IMR-90 (cell line): ENCODE measurements at regions not wholly inside any gene's neighbourhood (a gene's known extent, or its start where the extent isn't known, plus 50 kb on each side); places are given as distances from the start of the nearest gene placed in this dataset.

ENCODE experiments used
- ATAC-seq: fragments of 200-7000 bp; cut with Tn5 transposase; 2 replicates; pipeline ENCODE4 v1.9.1; 2020; ENCODE audit warnings: low read depth, mild to moderate bottlenecking, moderate library complexity
- BruUV-seq: library from RNA; stranded (reverse); fragments of 400-500 nt; replicated peaks from 2 replicates; lab custom pipeline; 2021; lab: Mats Ljungman, UMichigan
- CTCF ChIA-PET: fragments of 300-600 bp; formaldehyde crosslinking; extraction: SDS; loops from one replicate; lab custom pipeline; 2021; ENCODE audit warnings: antibody characterized with exemption; lab: Yijun Ruan, JAX
- POLR2A ChIA-PET: fragments of 300-600 bp; sonication (Branson Sonifier 250); formaldehyde crosslinking; loops from one replicate; lab custom pipeline; 2022; ENCODE audit warnings: antibody characterized with exemption; ENCODE audit not compliant: unreplicated experiment; lab: Charles Lee
- DNase-seq: peaks from one replicate; pipeline ENCODE4 v3.0.0; 2013
- H2AFZ ChIP-seq: replicated peaks from 2 replicates; pipeline ENCODE3; 2013; ENCODE audit warnings: low read length, mild to moderate bottlenecking; ENCODE audit not compliant: poor library complexity
- H2AK5ac ChIP-seq: 2 replicates; pipeline ENCODE4 v1.6.1; 2013; ENCODE audit warnings: low read depth, low read length, inconsistent platforms
- H2AK9ac ChIP-seq: replicated peaks from 2 replicates; pipeline ENCODE3; 2013; ENCODE audit warnings: mild to moderate bottlenecking, low read depth, low read length, moderate library complexity; ENCODE audit not compliant: poor library complexity
- H2BK120ac ChIP-seq: 2 replicates; pipeline ENCODE4 v1.6.1; 2013; ENCODE audit warnings: low read depth, low read length, inconsistent platforms
- H2BK15ac ChIP-seq: 3 replicates; pipeline ENCODE4 v1.6.1; 2013; ENCODE audit warnings: low read depth, low read length, inconsistent platforms
- H2BK20ac ChIP-seq: 2 replicates; pipeline ENCODE4 v1.6.1; 2013; ENCODE audit warnings: low read depth, mild to moderate bottlenecking, inconsistent platforms, low read length, moderate library complexity
- H2BK5ac ChIP-seq: 2 replicates; pipeline ENCODE4 v1.6.1; 2013; ENCODE audit warnings: mild to moderate bottlenecking, low read depth, low read length, inconsistent platforms; ENCODE audit not compliant: poor library complexity, severe bottlenecking
- H3K14ac ChIP-seq: replicated peaks from 2 replicates; pipeline ENCODE4 v1.6.1; 2013; ENCODE audit warnings: low read depth, low read length, inconsistent platforms
- H3K18ac ChIP-seq: 2 replicates; pipeline ENCODE4 v1.6.1; 2013; ENCODE audit warnings: low read depth, low read length, control low read depth
- H3K23ac ChIP-seq: 2 replicates; pipeline ENCODE4 v1.6.1; 2013; ENCODE audit warnings: low read depth, low read length, inconsistent platforms
- H3K27ac ChIP-seq: 2 replicates; pipeline ENCODE4 v1.5.1; 2013; ENCODE audit warnings: mild to moderate bottlenecking, control low read depth, low read length; ENCODE audit not compliant: insufficient read depth
- H3K27me3 ChIP-seq: 2 replicates; pipeline ENCODE4 v1.6.1; 2013; ENCODE audit warnings: low read length; ENCODE audit not compliant: control insufficient read depth, insufficient read depth
- H3K36me3 ChIP-seq: 2 replicates; pipeline ENCODE4 v1.6.1; 2013; ENCODE audit warnings: low read length, mixed read lengths; ENCODE audit not compliant: control insufficient read depth, insufficient read depth
- H3K4ac ChIP-seq: 2 replicates; pipeline ENCODE4 v1.6.1; 2013; ENCODE audit warnings: low read depth, low read length, inconsistent platforms
- H3K4me1 ChIP-seq: 2 replicates; pipeline ENCODE4 v1.6.1; 2013; ENCODE audit warnings: low read length, mixed read lengths; ENCODE audit not compliant: control insufficient read depth, insufficient read depth
- H3K4me2 ChIP-seq: 2 replicates; pipeline ENCODE4 v1.6.1; 2013; ENCODE audit warnings: low read depth, mild to moderate bottlenecking, control low read depth, low read length, moderate library complexity
- H3K4me3 ChIP-seq: 2 replicates; pipeline ENCODE4 v1.5.1; 2013; ENCODE audit warnings: low read depth, mild to moderate bottlenecking, control low read depth, low read length, moderate library complexity; ENCODE audit not compliant: insufficient read depth
- H3K56ac ChIP-seq: 2 replicates; pipeline ENCODE4 v1.6.1; 2013; ENCODE audit warnings: low read length, inconsistent platforms; ENCODE audit not compliant: insufficient read depth; ENCODE audit errors: extremely low read depth
- H3K79me1 ChIP-seq, 2 experiments: 2 replicates each; pipeline ENCODE4 v1.6.1; 2013; ENCODE audit warnings: low read length in 2 of 2, inconsistent platforms in 1 of 2, low read depth in 1 of 2
- H3K9ac ChIP-seq: 2 replicates; pipeline ENCODE4 v1.6.1; 2013; ENCODE audit warnings: low read depth, low read length, control low read depth
- H3K9me1 ChIP-seq: 2 replicates; pipeline ENCODE4 v1.6.1; 2013; ENCODE audit warnings: low read length, inconsistent platforms; ENCODE audit not compliant: insufficient read depth
- H3K9me3 ChIP-seq: 2 replicates; pipeline ENCODE4 v1.6.1; 2013; ENCODE audit warnings: low read length; ENCODE audit not compliant: control insufficient read depth, insufficient read depth
- H4K20me1 ChIP-seq: 2 replicates; pipeline ENCODE4 v1.6.1; 2013; ENCODE audit warnings: low read length, inconsistent platforms; ENCODE audit not compliant: insufficient read depth
- H4K5ac ChIP-seq: 2 replicates; pipeline ENCODE4 v1.6.1; 2013; ENCODE audit warnings: mild to moderate bottlenecking, low read depth, low read length, control low read depth
- H4K8ac ChIP-seq, 2 experiments: 2 replicates each; pipeline ENCODE4 v1.6.1; 2013; ENCODE audit warnings: low read depth in 2 of 2, low read length in 2 of 2, control low read depth in 1 of 2, inconsistent platforms in 1 of 2
- H4K91ac ChIP-seq: 2 replicates; pipeline ENCODE4 v1.6.1; 2013; ENCODE audit warnings: low read depth, low read length, inconsistent platforms; ENCODE audit not compliant: insufficient read depth
- BHLHE40 ChIP-seq: fragments of 150-350 bp; IDR thresholded peaks from 2 replicates; pipeline ENCODE4 v1.6.1; 2016; ENCODE audit warnings: mild to moderate bottlenecking, low read depth, low read length
- CEBPB ChIP-seq: IDR thresholded peaks from 2 replicates; pipeline ENCODE4 v1.6.1; 2012; ENCODE audit warnings: low read depth, low read length, improper control_type of control experiment
- CHD1 ChIP-seq: IDR thresholded peaks from 2 replicates; pipeline ENCODE4 v1.6.1; 2012; ENCODE audit warnings: low read depth, low read length, improper control_type of control experiment
- FOS ChIP-seq: fragments of 150-350 bp; IDR thresholded peaks from 2 replicates; pipeline ENCODE4 v1.6.1; 2016; ENCODE audit warnings: low read depth, low read length
- MAFK ChIP-seq: IDR thresholded peaks from 2 replicates; pipeline ENCODE4 v1.6.1; 2012; ENCODE audit warnings: low read depth, low read length, improper control_type of control experiment
- MAZ ChIP-seq: IDR thresholded peaks from 2 replicates; pipeline ENCODE4 v1.6.1; 2012; ENCODE audit warnings: low read depth, mild to moderate bottlenecking, low read length, improper control_type of control experiment, moderate library complexity, borderline replicate concordance
- MXI1 ChIP-seq: IDR thresholded peaks from 2 replicates; pipeline ENCODE4 v1.6.1; 2012; ENCODE audit warnings: low read depth, mild to moderate bottlenecking, low read length, moderate library complexity, borderline replicate concordance
- NFE2L2 ChIP-seq: fragments of 150-350 bp; IDR thresholded peaks from 2 replicates; pipeline ENCODE4 v1.6.1; 2016; ENCODE audit warnings: low read depth, mild to moderate bottlenecking, low read length
- POLR2A ChIP-seq: IDR thresholded peaks from 2 replicates; pipeline ENCODE4 v1.6.1; 2012; ENCODE audit warnings: mild to moderate bottlenecking, low read depth, low read length
- RAD21 ChIP-seq: IDR thresholded peaks from 2 replicates; pipeline ENCODE4 v1.6.1; 2012; ENCODE audit warnings: low read length, improper control_type of control experiment
- RCOR1 ChIP-seq: IDR thresholded peaks from 2 replicates; pipeline ENCODE4 v1.6.1; 2012; ENCODE audit warnings: mild to moderate bottlenecking, low read length, improper control_type of control experiment; ENCODE audit not compliant: insufficient replicate concordance
- RFX5 ChIP-seq: IDR thresholded peaks from 2 replicates; pipeline ENCODE4 v1.8.0; 2012; ENCODE audit warnings: low read depth, mild to moderate bottlenecking, low read length, moderate library complexity
- SMC3 ChIP-seq: fragments of 150-350 bp; IDR thresholded peaks from 2 replicates; pipeline ENCODE4 v1.6.1; 2016; ENCODE audit warnings: low read depth, mild to moderate bottlenecking, antibody characterized with exemption, low read length, moderate library complexity
- WGBS, 2 experiments: methylation state at CpG; one replicate each; pipeline versions ENCODE4 v1.1.5 to v1.1.7; 2013; ENCODE audit warnings: missing lambda C conversion rate in 2 of 2; ENCODE audit not compliant: insufficient read length in 1 of 2; ENCODE audit errors: extremely low coverage in 2 of 2; 5-methylcytosine and 5-hydroxymethylcytosine counted together
- dilution Hi-C: fragments of 300-500 bp; cut with HindIII; formaldehyde crosslinking; loops from one replicate; pipeline ENCODE4 v1.14.3; 2018; ENCODE audit warnings: low sequenced_read_pairs; ENCODE audit not compliant: unreplicated experiment
- in situ Hi-C: fragments of 300-500 bp; cut with MboI; formaldehyde crosslinking; loops from 3 replicates; pipeline ENCODE4 v1.14.3; 2019; ENCODE audit warnings: low sequenced_read_pairs, inconsistent platforms, mixed read lengths
- intact Hi-C: fragments of 100-400 bp; cut with micrococcal nuclease; formaldehyde crosslinking; loops from 2 replicates; pipeline ENCODE4 v1.10.0; 2022
- TF ChIP-seq, protein P1 (sequence below): fragments of 150-350 bp; IDR thresholded peaks from 2 replicates; pipeline ENCODE4 v1.6.1; 2017; ENCODE audit warnings: mild to moderate bottlenecking, antibody characterized with exemption, low read length, low read depth
- TF ChIP-seq, protein P2 (sequence below): fragments of 150-350 bp; IDR thresholded peaks from 2 replicates; pipeline ENCODE4 v1.6.1; 2016; ENCODE audit warnings: low read depth, mild to moderate bottlenecking, low read length, moderate library complexity, borderline replicate concordance
- TF ChIP-seq, protein P3 (sequence below): conservative IDR thresholded peaks from 2 replicates; pipeline ENCODE4 v1.5.1; 2012; ENCODE audit warnings: mild to moderate bottlenecking, low read depth, low read length, improper control_type of control experiment

DNA sequence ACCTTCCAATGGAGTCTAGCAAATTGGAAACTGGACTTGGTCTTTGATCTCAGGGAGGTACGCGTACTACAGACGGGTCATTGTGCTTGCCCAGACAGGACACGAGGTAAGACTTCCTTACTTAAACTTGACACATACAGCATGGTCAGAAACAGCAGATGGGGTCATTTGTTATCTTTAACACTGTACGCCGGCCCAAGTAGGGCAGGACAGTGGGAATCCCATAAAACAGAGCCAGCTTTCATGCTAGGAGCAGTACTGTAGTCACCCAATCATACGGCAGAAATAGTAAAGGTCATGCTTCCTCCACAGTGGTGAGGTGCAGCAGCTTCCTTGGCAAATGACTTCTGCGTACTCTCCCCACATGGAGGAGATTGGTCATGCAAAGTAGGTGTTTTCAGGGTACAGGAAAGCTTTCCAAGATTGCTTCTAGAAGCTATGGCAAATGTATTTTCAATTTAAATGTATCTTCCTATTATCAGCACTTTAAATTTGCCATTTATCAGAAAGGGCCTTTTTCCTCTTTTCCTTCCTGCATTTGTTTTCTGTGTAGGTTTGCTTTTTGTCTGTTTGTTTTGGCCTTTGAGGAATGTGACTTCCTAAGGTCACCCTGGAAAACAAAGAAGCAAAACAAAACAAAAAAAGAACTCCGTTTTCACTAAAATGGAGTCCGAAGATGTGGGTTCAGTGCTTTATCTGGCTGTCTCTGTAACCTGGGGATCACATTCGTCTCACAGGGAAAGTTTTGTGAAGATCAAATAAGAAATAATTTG, 74.0 kb upstream of the DSG1 start:
- intact Hi-C loops = no loop called here
- no peak for DNase-seq
- no peak overlapping the region for H2AK5ac ChIP-seq

More for the DNA sequence above, 74.0 kb upstream of the DSG1 start:
- Histone ChIP-seq H3K4me1 (no peaks in the 10 kb centered on the region), H3K79me1 (no peaks in the 10 kb centered on the region), H3K56ac (no peak overlapping the region), H3K9ac (no peak overlapping the region), H3K9me1 (no peaks in the 10 kb centered on the region), H3K14ac (no peak overlapping the region), H2AK9ac (no peak overlapping the region), H2BK5ac (no peak overlapping the region), H3K27me3 (no peaks in the 10 kb centered on the region), H2BK15ac (no peak overlapping the region), H4K8ac (no peak overlapping the region), H3K18ac (no peak overlapping the region), H3K4me3 (no peak overlapping the region), H4K5ac (no peak overlapping the region), H2BK120ac (no peak overlapping the region), H3K23ac (no peak overlapping the region), H4K20me1 (no peaks in the 10 kb centered on the region), H2BK20ac (no peak overlapping the region), H3K36me3 (no peaks in the 10 kb centered on the region), H3K9me3 (no peaks in the 10 kb centered on the region), H3K4ac (no peak overlapping the region), H3K27ac (no peak overlapping the region), H3K4me2 (no peak overlapping the region), H2AFZ (no peak overlapping the region), H4K91ac (no peak overlapping the region)
- ATAC-seq = no peak
- in situ Hi-C loops = no loop called here
- TF ChIP-seq, protein P1, sequence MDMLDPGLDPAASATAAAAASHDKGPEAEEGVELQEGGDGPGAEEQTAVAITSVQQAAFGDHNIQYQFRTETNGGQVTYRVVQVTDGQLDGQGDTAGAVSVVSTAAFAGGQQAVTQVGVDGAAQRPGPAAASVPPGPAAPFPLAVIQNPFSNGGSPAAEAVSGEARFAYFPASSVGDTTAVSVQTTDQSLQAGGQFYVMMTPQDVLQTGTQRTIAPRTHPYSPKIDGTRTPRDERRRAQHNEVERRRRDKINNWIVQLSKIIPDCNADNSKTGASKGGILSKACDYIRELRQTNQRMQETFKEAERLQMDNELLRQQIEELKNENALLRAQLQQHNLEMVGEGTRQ = no peak
- TF ChIP-seq FOS (no peak), SMC3 (no peak), NFE2L2 (no peak), MAFK (no peak), POLR2A (no peak), CEBPB (no peak), MAZ (no peak), RFX5 (no peak), BHLHE40 (no peak), MXI1 (no peak), RCOR1 (no peak), RAD21 (no peak), CHD1 (no peak)
- TF ChIP-seq, protein P2, sequence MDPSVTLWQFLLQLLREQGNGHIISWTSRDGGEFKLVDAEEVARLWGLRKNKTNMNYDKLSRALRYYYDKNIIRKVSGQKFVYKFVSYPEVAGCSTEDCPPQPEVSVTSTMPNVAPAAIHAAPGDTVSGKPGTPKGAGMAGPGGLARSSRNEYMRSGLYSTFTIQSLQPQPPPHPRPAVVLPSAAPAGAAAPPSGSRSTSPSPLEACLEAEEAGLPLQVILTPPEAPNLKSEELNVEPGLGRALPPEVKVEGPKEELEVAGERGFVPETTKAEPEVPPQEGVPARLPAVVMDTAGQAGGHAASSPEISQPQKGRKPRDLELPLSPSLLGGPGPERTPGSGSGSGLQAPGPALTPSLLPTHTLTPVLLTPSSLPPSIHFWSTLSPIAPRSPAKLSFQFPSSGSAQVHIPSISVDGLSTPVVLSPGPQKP = no peak
- TF ChIP-seq, protein P3, sequence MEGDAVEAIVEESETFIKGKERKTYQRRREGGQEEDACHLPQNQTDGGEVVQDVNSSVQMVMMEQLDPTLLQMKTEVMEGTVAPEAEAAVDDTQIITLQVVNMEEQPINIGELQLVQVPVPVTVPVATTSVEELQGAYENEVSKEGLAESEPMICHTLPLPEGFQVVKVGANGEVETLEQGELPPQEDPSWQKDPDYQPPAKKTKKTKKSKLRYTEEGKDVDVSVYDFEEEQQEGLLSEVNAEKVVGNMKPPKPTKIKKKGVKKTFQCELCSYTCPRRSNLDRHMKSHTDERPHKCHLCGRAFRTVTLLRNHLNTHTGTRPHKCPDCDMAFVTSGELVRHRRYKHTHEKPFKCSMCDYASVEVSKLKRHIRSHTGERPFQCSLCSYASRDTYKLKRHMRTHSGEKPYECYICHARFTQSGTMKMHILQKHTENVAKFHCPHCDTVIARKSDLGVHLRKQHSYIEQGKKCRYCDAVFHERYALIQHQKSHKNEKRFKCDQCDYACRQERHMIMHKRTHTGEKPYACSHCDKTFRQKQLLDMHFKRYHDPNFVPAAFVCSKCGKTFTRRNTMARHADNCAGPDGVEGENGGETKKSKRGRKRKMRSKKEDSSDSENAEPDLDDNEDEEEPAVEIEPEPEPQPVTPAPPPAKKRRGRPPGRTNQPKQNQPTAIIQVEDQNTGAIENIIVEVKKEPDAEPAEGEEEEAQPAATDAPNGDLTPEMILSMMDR = no peak
- dilution Hi-C loops = no loop called here
- CTCF ChIA-PET = no interaction called here
- BruUV-seq = no TSS peak
- no CpG with 5 or more reads among the region's 11 CpGs for WGBS, 2 experiments
- POLR2A ChIA-PET = no interaction called here
